ENCODE measurements at regions not wholly inside any gene's neighbourhood (a gene's known extent, or its start where the extent isn't known, plus 50 kb on each side); places are given as distances from the start of the nearest gene placed in this dataset.

- no peak for DNase-seq (ENCODE audit: low read depth)
- TF ChIP-seq CTCF (IDR thresholded peaks at IDR 0.05; ENCODE audit: control insufficient read depth, insufficient read depth, low read depth, low read length, missing control alignments), result no peak
Measured at GRCh38 chr14:35921745-35922144, 95.6 kb downstream of the BRMS1L start.

More at GRCh38 chr14:35921745-35922144, 95.6 kb downstream of the BRMS1L start:
- H3K4me3 ChIP-seq (ENCODE audit: control insufficient read depth, low read depth, low read length), result no peak overlapping the region

Data from AG09309 (cell line).